LNCAP (cell line): ENCODE measurements at regions not wholly inside any gene's neighbourhood (a gene's known extent, or its start where the extent isn't known, plus 50 kb on each side); places are given as distances from the start of the nearest gene placed in this dataset.

Experiments used
- TF ChIP-seq, protein P1 (sequence below): fragments of 450-650 bp; IDR thresholded peaks from 2 replicates; pipeline ENCODE4 v1.5.1; 2017; ENCODE audit warnings: mild to moderate bottlenecking

DNA sequence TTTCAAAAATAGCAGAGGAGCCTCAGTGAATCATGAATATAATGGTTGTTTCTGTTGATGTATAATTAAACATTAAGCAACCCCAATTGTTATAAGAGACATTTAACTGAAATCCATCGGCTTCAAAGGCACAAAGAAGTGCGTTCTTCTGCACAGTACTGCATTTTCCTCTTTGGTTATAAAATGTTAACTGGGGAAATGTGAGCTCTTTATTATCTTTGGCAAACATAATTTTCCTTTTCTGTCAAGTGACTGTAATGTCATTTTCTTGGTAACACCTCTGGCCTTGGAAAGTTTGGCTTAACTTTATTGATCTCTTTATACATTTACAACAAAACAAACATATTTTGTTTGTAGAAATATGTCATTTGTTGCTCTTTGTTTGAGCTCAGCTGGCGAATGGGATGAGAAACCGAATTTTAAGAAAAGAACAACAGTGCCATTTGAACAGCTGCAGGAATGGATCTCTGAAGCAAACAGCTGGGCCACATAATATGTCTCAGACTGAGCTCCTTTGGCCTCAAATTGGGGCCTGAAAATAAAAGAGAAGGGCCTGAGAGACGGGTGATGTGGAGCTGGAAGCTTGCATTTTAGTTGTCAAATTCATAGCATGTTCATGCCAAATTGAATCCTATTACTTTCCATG, 427.0 kb upstream of the SPTLC3 start:
- TF ChIP-seq, protein P1, sequence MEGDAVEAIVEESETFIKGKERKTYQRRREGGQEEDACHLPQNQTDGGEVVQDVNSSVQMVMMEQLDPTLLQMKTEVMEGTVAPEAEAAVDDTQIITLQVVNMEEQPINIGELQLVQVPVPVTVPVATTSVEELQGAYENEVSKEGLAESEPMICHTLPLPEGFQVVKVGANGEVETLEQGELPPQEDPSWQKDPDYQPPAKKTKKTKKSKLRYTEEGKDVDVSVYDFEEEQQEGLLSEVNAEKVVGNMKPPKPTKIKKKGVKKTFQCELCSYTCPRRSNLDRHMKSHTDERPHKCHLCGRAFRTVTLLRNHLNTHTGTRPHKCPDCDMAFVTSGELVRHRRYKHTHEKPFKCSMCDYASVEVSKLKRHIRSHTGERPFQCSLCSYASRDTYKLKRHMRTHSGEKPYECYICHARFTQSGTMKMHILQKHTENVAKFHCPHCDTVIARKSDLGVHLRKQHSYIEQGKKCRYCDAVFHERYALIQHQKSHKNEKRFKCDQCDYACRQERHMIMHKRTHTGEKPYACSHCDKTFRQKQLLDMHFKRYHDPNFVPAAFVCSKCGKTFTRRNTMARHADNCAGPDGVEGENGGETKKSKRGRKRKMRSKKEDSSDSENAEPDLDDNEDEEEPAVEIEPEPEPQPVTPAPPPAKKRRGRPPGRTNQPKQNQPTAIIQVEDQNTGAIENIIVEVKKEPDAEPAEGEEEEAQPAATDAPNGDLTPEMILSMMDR: no peak

DNA sequence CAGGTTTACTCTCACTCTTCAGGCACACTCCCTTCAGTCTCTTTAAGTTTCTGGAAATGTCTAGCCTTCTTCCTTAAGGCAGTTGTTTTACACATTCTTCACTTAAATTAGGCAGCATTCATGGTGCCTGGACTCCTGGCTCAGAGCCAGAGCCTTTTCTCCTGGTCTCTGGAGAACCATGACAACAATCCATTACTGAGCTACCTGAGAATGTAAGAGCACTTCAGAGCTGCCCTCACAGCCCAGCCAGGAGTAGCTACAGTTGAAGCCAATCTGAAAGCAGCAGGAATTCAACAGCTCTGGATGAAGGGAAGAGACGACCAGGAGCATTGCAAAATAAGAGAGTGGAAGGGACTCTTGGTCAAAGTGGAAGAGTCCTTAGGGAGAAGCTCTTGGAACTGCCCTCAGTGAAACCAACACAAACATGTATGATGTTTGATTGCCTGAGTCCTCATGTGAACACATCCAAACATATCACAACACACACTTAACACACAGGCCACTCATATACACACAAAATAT, 416.8 kb upstream of the SPTLC3 start:
- TF ChIP-seq, protein P1: no peak

DNA sequence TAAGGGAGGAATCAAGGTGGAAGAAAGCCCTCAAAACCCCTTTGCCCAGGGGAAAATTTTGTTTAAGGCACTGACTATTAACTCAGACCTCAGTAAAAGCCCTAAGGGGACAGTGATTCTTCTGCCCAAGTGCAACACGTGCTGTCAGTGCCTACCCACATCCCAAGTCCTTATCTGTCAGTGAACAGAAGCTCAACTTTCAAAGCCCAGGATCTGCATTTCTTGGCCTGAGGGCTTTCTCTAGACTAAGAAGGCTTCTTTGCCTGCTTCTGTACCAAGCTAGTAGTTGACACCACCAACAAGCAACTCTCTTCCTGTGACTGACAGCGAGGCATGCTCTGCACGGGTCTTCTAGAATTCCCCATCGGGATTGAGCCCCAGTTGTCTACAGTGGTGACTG, 416.0 kb upstream of the SPTLC3 start:
- TF ChIP-seq, protein P1: no peak

DNA sequence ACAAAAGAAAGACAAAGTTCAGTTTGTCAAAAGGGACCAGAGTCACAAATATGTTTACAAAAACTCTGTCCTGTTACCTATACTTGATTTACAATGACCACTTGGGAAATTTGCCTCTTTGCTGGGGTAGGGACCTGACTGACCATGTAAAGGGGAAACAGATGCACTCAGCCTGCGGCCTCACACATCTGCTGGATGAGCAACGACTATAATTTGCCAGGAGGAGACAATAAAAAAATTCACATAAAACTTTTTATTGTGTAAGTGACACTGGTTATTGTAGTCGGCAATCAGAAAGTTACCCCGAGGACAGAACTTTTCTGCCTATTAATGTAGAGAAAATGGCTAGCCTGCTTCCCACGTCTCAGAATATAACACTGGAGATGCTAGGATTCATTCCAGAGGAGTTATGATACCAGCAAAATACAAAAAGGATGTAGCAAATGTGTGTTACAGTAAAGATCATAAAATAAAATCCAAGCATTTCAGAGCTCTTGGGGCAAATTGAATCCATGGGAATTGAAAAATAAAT, 415.4 kb upstream of the SPTLC3 start:
- TF ChIP-seq, protein P1: no peak

DNA sequence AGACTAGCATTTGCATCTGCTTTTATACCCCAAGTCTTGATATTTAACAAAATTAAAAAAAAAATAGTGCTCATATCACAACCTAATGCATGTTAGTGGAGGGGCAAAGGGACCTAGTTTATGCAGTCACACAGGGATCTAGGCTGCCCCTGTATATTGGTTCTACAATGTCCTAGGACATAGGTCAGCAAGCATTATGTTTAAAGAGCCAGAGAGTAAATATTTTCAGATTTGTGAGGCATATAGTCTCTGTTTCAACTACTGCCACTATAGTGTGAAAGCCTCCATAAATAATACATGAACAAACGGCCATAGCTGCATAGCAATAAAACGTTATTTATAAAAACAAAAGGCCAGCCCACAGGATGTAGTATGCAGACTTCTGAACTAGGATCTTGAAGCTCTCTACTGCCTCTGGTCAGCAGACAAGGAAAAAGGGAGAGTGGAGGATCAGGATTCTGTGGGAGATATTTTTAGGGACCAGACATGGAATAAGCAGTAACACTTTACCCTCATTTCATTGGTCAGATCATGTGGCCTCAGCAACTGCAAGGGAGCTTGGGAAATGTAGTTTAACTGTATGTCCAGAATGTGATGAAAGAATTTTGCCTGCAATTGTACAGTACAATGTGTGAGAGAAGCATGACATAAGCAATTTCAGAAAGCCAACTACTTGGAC, 414.2 kb upstream of the SPTLC3 start:
- TF ChIP-seq, protein P1: no peak

DNA sequence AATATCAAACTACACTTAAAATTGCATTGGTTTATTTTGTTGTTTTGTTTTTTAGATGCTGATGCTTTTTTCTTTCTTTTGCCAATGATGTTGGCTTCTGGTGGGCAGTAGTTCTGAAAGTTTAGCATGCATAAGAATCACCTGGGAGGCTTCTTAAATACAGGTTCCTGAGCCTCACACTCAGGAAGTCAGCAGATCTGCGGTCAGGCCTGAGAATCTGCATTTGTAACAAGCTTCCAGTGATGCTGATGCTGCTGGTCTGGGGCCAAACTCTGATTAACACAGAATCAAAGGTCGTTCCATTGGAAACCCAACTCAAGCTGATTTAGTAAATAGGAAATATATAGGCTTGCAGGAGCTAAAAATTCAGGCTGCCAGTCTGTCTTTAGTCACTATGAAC, 412.9 kb upstream of the SPTLC3 start:
- TF ChIP-seq, protein P1: no peak

DNA sequence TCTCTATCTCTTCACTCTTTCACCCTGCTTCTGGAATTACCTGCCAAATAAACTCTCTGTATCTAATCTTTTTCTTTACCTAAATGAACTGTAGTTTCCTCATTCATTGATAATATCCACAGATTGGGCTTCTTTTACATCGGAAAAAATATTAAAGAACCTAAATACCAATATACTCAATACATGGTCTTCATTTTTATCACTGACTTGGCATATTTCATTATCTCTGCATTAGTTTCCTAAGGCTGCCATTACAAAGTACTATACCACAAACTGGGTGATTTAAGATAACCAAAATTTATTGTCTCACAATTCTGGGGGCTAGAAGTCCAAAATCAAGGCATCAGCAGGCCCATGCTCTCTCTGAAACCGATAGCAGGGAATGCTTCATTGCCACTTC, 411.9 kb upstream of the SPTLC3 start:
- TF ChIP-seq, protein P1: no peak
